Small intestine (tissue), 7 donors: ENCODE measurements at regions not wholly inside any gene's neighbourhood (a gene's known extent, or its start where the extent isn't known, plus 50 kb on each side); places are given as distances from the start of the nearest gene placed in this dataset.
A peak's percentile ranks its signal among the peaks of the same experiment; 100 is the strongest.

Source experiments
- DNase-seq, 2 donors: peaks; one replicate each; pipeline versions ENCODE4 v3.0.0 to v3.0.0-alpha.2; 2013
- FAIRE-seq: peaks from 2 replicates; lab custom pipeline; 2012; peaks lifted over from hg19 to GRCh38; lab: Jason Lieb, UNC
- H3K27ac ChIP-seq, 3 donors: one replicate each; pipeline ENCODE4 v1.5.1; 2013; ENCODE audit warnings: low read length in 2 of 3, mild to moderate bottlenecking in 2 of 3, control low read depth in 1 of 3, inconsistent platforms in 1 of 3, low read depth in 1 of 3, moderate library complexity in 1 of 3
- H3K27me3 ChIP-seq, 3 donors: one replicate each; pipeline ENCODE4 v1.6.1; 2013; ENCODE audit warnings: low read length in 3 of 3, inconsistent platforms in 1 of 3; ENCODE audit not compliant: control insufficient read depth in 3 of 3, insufficient read depth in 3 of 3
- H3K36me3 ChIP-seq, 3 donors: one replicate each; pipeline ENCODE4 v1.6.1; 2013; ENCODE audit warnings: low read length in 3 of 3, inconsistent platforms in 1 of 3, low read depth in 1 of 3, mild to moderate bottlenecking in 1 of 3, moderate library complexity in 1 of 3; ENCODE audit not compliant: control insufficient read depth in 3 of 3, insufficient read depth in 2 of 3
- H3K4me1 ChIP-seq, 3 donors: one replicate each; pipeline ENCODE4 v1.6.1; 2013; ENCODE audit warnings: low read length in 2 of 3, inconsistent platforms in 1 of 3, low read depth in 1 of 3, mild to moderate bottlenecking in 1 of 3, moderate library complexity in 1 of 3; ENCODE audit not compliant: control insufficient read depth in 3 of 3, insufficient read depth in 2 of 3
- H3K4me3 ChIP-seq, 3 donors: one replicate each; pipeline ENCODE4 v1.5.1; 2013; ENCODE audit warnings: low read length in 3 of 3, control low read depth in 1 of 3, inconsistent platforms in 1 of 3, low read depth in 1 of 3, mild to moderate bottlenecking in 1 of 3, moderate library complexity in 1 of 3
- H3K9me3 ChIP-seq, 2 donors: one replicate each; pipeline ENCODE4 v1.6.1; 2013; ENCODE audit warnings: low read depth in 1 of 2, low read length in 1 of 2; ENCODE audit not compliant: control insufficient read depth in 2 of 2, insufficient read depth in 1 of 2
- WGBS, 3 donors: extraction: QIAGEN DNeasy Blood & Tissue Kit; methylation state at CpG; one replicate each; pipeline ENCODE4 v1.1.7; 2013; 5-methylcytosine and 5-hydroxymethylcytosine counted together
- donor health status: healthy with polysubstance abuse.
- donor health status: control.
- donor health status: control.
- donor health status: Bipolar disorder and iron deficiency.
- donor health status: healthy.

DNA sequence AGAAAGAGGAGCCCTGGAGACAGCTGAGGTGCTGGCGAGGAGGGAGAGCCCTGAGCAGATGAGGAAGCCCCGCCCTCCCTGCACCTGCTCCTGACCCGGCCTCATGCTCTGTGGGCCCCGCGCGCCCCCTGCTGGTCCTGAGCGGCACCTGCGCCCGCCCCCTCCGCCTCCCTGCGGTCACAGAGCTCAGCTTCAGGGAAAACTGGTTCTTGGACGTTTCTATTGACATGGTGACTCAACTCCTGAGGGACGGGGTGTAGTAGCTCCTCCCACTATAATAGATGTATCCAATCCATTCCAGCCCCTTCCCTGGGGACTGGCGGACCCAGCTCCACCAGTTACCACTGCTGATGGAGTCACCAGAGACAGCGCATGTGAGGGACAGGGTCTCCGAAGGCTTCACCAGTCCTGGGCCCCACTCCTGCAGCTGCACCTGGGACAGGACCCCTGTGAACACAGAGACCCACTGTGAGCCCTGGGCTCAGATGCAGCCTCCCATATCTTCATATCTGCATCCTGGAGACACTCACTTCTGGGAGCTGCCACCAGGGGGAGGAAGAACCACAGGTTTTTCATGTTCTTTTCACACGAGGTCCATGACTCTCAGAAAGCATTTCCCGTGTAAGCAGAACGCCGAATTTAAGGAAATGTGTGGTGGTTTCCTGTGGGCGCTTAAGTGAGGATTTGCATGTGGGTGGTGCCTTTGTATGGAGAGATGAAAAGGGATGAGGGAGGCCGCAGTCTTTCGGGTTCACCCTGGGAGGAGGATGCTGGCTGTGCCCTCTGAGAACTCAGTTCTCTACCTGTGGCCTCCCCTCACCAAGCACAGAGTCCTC lies 1346.4 kb downstream of the TMEM121 start:
- no peak for FAIRE-seq

DNA sequence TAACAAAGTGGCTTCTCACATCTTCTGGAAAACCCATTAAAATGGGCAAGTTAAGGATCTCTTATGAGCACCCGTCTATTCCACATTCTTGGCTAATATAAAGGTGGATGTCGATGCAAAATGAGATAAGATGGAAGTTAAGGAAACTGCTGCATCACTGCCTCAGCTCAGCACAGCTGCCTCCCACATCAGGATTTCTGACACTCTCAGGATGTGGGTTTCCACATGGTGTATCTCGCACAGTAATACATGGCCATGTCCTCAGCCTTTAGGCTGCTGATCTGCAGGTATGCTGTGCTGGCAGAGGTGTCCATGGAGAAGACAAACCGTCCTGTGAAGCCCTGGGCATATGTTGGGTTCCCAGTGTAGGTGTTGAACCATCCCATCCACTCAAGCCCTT lies 1348.0 kb downstream of the TMEM121 start:
- no peaks in the 10 kb centered on the region for H3K27me3 ChIP-seq
- WGBS, 3 donors, result 41 to 51% (median 45%) methylated on average over 4 of the region's 4 CpGs
- H3K4me3 ChIP-seq, result no peak overlapping the region
- H3K9me3 ChIP-seq, result peaks cover 0 to 21% of the 10 kb centered on the region in 2 donors
- FAIRE-seq (no peak), DNase-seq (no peak)
- H3K4me1 ChIP-seq, result no peaks in the 10 kb centered on the region
- H3K36me3 ChIP-seq, result no peaks in the 10 kb centered on the region
- no peak overlapping the region for H3K27ac ChIP-seq

More for the DNA sequence above, 1346.4 kb downstream of the TMEM121 start:
- 12 to 44% (median 19%) methylated on average over 19 to 23 of the region's 23 CpGs for WGBS, 3 donors
- Histone ChIP-seq H3K36me3 (no peaks in the 10 kb centered on the region), H3K4me1 (no peaks in the 10 kb centered on the region), H3K27ac (no peak overlapping the region), H3K27me3 (no peaks in the 10 kb centered on the region), H3K4me3 (no peak overlapping the region), H3K9me3 (peaks cover 0 to 18% of the 10 kb centered on the region in 2 donors)
- DNase-seq, result peak in 1 of 2 donors; percentile 89

DNA sequence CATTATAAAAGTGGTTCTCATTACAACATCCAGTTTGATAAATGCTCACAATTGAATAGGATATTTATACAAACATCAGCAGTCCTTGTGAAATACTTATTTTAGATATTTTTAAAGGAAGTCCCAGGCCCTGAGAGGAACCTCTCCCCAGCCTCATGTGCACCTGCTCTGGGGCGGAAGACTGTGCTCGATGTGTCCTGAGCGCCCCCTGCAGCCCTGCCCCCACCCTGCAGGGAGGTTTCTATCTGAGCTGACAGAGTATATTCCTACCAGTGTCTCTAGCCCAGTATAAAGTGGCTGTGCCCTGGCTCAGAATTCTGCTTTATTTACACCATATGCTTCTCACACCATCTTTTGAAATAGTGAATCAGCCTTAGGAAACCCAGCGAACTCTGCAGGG lies 1349.1 kb downstream of the TMEM121 start:
- Histone ChIP-seq H3K27ac (no peak overlapping the region), H3K9me3 (peaks cover 0 to 26% of the 10 kb centered on the region in 2 donors), H3K4me3 (no peak overlapping the region), H3K36me3 (no peaks in the 10 kb centered on the region), H3K27me3 (no peaks in the 10 kb centered on the region), H3K4me1 (no peaks in the 10 kb centered on the region)
- WGBS, 3 donors, result 16 to 46% (median 17%) methylated on average over 4 of the region's 4 CpGs
- no peak for FAIRE-seq
- peak in 1 of 2 donors; percentile 29 for DNase-seq

DNA sequence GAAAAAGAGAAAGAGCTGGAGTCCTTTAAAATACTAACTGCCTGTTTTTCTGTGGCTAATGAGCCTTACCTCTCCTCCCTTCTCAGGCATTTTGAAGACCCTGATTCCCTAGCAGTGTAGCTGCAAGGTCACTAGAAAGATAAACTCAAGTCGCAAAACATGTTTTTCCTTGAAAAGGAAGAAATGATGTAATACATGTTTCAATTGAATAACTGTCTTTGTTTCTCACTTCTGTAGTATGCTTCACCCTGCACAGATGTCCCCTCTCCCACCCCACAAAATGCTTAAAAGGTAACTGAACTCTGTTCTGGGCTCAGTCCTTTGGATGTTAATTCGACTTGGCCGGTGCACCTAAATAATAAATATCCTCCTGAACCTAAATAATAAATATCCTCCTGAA lies 1350.3 kb downstream of the TMEM121 start:
- DNase-seq (no peak), FAIRE-seq (no peak)
- H3K9me3 ChIP-seq, result peaks cover 0 to 23% of the 10 kb centered on the region in 2 donors
- H3K27me3 ChIP-seq, result no peaks in the 10 kb centered on the region
- no peaks in the 10 kb centered on the region for H3K4me1 ChIP-seq
- H3K36me3 ChIP-seq, result no peaks in the 10 kb centered on the region
- H3K27ac ChIP-seq, result no peak overlapping the region
- 56 to 63% (median 57%) methylated on average over 3 of the region's 3 CpGs for WGBS, 3 donors
- no peak overlapping the region for H3K4me3 ChIP-seq

DNA sequence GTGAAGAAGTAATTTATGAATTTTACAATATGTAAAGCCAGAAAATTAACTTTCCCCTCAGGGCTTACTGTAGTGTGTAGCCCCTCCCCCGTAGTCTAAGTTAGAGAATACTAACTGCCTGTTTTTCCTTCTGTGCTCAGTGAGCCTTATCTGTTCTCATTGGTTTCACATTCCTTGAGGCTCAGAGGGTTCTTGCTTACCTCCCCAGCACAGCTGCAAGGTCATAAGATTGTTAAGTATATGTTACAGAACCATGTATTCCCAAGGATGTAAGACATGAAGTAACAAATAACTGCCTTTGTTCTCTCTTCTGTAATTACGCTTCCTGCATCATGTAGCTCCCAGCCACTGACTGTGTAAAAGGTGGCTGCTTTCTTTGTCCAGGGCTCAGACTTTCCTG lies 1351.1 kb downstream of the TMEM121 start:
- H3K36me3 ChIP-seq, result no peaks in the 10 kb centered on the region
- 8 to 61% (median 24%) methylated on average over 2 of the region's 2 CpGs for WGBS, 3 donors
- FAIRE-seq (no peak), DNase-seq (no peak)
- H3K27ac ChIP-seq, result no peak overlapping the region
- no peaks in the 10 kb centered on the region for H3K4me1 ChIP-seq
- no peaks in the 10 kb centered on the region for H3K27me3 ChIP-seq
- H3K4me3 ChIP-seq, result no peak overlapping the region
- H3K9me3 ChIP-seq, result peaks cover 0 to 23% of the 10 kb centered on the region in 2 donors

DNA sequence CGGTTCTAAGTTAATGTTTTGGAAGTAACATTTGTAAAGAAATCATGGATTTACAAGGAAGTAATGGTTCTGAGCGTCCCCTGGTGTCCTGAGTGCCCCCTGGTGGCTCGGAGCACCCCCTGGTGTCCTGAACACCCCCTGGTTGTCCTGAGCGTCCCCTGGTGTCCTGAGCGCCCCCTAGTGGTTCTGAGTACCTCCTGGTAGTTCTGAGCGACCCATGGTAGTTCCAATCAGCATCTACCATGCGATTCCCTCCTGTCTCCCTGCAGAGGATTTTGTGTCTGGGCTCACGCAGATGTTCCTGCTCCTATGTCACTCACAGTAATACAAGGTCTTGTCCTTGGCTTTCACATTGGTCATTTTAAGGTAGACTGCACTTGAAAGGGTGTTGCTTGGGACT lies 1352.9 kb downstream of the TMEM121 start:
- H3K27me3 ChIP-seq, result no peaks in the 10 kb centered on the region
- no peak for FAIRE-seq

DNA sequence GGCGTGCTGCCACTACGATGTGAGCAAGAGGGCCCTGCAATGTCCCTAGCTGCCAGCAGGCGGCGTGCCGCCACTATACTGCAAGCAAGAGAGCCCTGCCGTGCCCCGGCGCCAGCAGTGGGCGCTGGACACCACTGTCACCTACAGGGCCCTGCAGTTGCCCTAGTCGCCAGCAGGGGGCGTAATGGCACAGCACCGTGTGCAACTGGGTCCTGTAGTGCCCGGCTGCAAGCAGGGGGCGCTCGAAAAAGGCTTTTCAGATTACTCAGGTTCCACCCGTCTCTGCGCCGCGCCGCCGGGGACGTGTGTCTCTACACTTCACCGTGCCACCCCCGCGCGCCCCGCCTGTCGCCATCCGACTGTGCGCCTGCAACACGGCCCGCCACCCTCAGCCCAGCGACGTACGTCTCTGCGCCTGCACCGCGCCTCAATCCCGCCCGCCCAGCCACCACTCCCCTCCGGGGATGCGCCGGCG lies 1356.9 kb downstream of the TMEM121 start:
- 76 to 87% (median 85%) methylated on average over 41 to 44 of the region's 44 CpGs for WGBS, 3 donors
- Histone ChIP-seq H3K9me3 (peaks cover 0 to 14% of the 10 kb centered on the region in 2 donors), H3K27me3 (no peaks in the 10 kb centered on the region), H3K27ac (no peak overlapping the region), H3K4me3 (no peak overlapping the region), H3K36me3 (no peaks in the 10 kb centered on the region), H3K4me1 (no peaks in the 10 kb centered on the region)
- FAIRE-seq (no peak), DNase-seq (peak in 1 of 2 donors; percentile 10)

More for the DNA sequence above, 1352.9 kb downstream of the TMEM121 start:
- H3K9me3 ChIP-seq, result peaks cover 0 to 23% of the 10 kb centered on the region in 2 donors
- no peaks in the 10 kb centered on the region for H3K36me3 ChIP-seq
- no peaks in the 10 kb centered on the region for H3K4me1 ChIP-seq
- 47 to 50% (median 49%) methylated on average over 8 of the region's 8 CpGs for WGBS, 3 donors
- DNase-seq, result peak in 1 of 2 donors; percentile 37
- H3K27ac ChIP-seq, result no peak overlapping the region
- H3K4me3 ChIP-seq, result no peak overlapping the region
